GM12878 (cell line): ENCODE measurements at regions not wholly inside any gene's neighbourhood (a gene's known extent, or its start where the extent isn't known, plus 50 kb on each side); places are given as distances from the start of the nearest gene placed in this dataset.

Experiments
- ATAC-seq: fragments of 200-7000 bp; cut with Tn5 transposase; 3 replicates; pipeline ENCODE4 v1.9.1; 2020; ENCODE audit warnings: mild to moderate bottlenecking, moderate library complexity
- BruUV-seq: library from RNA; stranded (reverse); fragments of 400-500 nt; replicated peaks from 2 replicates; lab custom pipeline; 2021; lab: Mats Ljungman, UMichigan
- CTCF ChIA-PET: fragments of 300-600 bp; sonication (Branson Sonifier 250); formaldehyde crosslinking; extraction: SDS; loops from one replicate; lab custom pipeline; 2021; ENCODE audit warnings: inconsistent platforms; lab: Yijun Ruan, JAX
- POLR2A ChIA-PET: fragments of 350-600 bp; formaldehyde crosslinking; extraction: SDS; loops from one replicate; lab custom pipeline; 2021; ENCODE audit warnings: inconsistent platforms; lab: Charles Lee
- RAD21 ChIA-PET: fragments of 300-600 bp; sonication (Branson Sonifier 250); formaldehyde crosslinking; loops from one replicate; lab custom pipeline; 2023; ENCODE audit warnings: antibody characterized with exemption; ENCODE audit not compliant: unreplicated experiment; lab: Charles Lee
- SMC1A ChIA-PET: fragments of 300-600 bp; sonication (Branson Sonifier 250); formaldehyde crosslinking; loops from one replicate; lab custom pipeline; 2023; ENCODE audit not compliant: unreplicated experiment, uncharacterized antibody; lab: Charles Lee
- DNase-seq: peaks from one replicate; pipeline ENCODE4 v3.0.0-alpha.2; 2011; ENCODE audit warnings: low read depth, low spot score
- FAIRE-seq: peaks from 3 replicates; lab custom pipeline; 2011; peaks lifted over from hg19 to GRCh38; lab: Jason Lieb, UNC
- H2AFZ ChIP-seq: 2 replicates; pipeline ENCODE4 v1.6.0; 2011; ENCODE audit warnings: low read depth, low read length, control low read depth; ENCODE audit not compliant: control insufficient read depth
- H3K27ac ChIP-seq: 2 replicates; pipeline ENCODE4 v1.5.1; 2011; ENCODE audit warnings: control low read depth; ENCODE audit not compliant: control insufficient read depth, insufficient read depth
- H3K27me3 ChIP-seq, 2 experiments: replicated peaks in 1 of 2; 2 replicates each; pipeline versions ENCODE4 v1.6.0 to v1.6.1; 2011; ENCODE audit warnings: low read length in 1 of 2; ENCODE audit not compliant: control insufficient read depth in 2 of 2, insufficient read depth in 2 of 2
- H3K36me3 ChIP-seq, 2 experiments: 2 replicates each; pipeline ENCODE4 v1.5.1; 2011; ENCODE audit warnings: low read length in 1 of 2; ENCODE audit not compliant: control insufficient read depth in 2 of 2, insufficient read depth in 2 of 2
- H3K4me1 ChIP-seq: 2 replicates; pipeline ENCODE4 v1.6.1; 2011; ENCODE audit warnings: mild to moderate bottlenecking, low read length, moderate library complexity, mixed read lengths; ENCODE audit not compliant: control insufficient read depth, insufficient read depth
- H3K4me2 ChIP-seq: 2 replicates; pipeline ENCODE4 v1.6.0; 2011; ENCODE audit warnings: control low read depth; ENCODE audit not compliant: control insufficient read depth, insufficient read depth
- H3K4me3 ChIP-seq: fragments of 200-600 bp; sonication (generic); 2 replicates; pipeline ENCODE4 v1.5.1; 2016
- H3K79me2 ChIP-seq: 2 replicates; pipeline ENCODE4 v1.6.0; 2011; ENCODE audit warnings: low read length; ENCODE audit not compliant: control insufficient read depth, insufficient read depth
- H3K9ac ChIP-seq: 2 replicates; pipeline ENCODE4 v1.8.0; 2011; ENCODE audit warnings: low read length, control low read depth, mixed read lengths; ENCODE audit not compliant: control insufficient read depth, insufficient read depth
- H3K9me3 ChIP-seq: replicated peaks from 3 replicates; pipeline ENCODE4 v1.5.1; 2011; ENCODE audit warnings: mild to moderate bottlenecking, low read length; ENCODE audit not compliant: control insufficient read depth, insufficient read depth
- H4K20me1 ChIP-seq: 2 replicates; pipeline ENCODE4 v1.6.0; 2011; ENCODE audit not compliant: control insufficient read depth, insufficient read depth
- BMI1 ChIP-seq: fragments of 450-650 bp; IDR thresholded peaks from 2 replicates; pipeline ENCODE4 v1.6.1; 2016; ENCODE audit warnings: mild to moderate bottlenecking, moderate library complexity, borderline replicate concordance
- CHD1 ChIP-seq: IDR thresholded peaks from 2 replicates; pipeline ENCODE4 v1.6.1; 2012; ENCODE audit warnings: low read depth, low read length, improper control_type of control experiment
- ESRRA ChIP-seq: IDR thresholded peaks from 2 replicates; pipeline ENCODE4 v1.6.1; 2012; ENCODE audit warnings: mild to moderate bottlenecking, low read length, improper control_type of control experiment
- FOS ChIP-seq: IDR thresholded peaks from 3 replicates; pipeline ENCODE4 v1.6.1; 2011; ENCODE audit warnings: borderline replicate concordance; ENCODE audit not compliant: insufficient read length; ENCODE audit errors: extremely low read depth
- GATAD2B ChIP-seq: fragments of 450-650 bp; conservative IDR thresholded peaks from 2 replicates; pipeline ENCODE4 v1.6.1; 2017; ENCODE audit warnings: low read depth, mild to moderate bottlenecking, moderate library complexity
- HCFC1 ChIP-seq: fragments of 150-350 bp; IDR thresholded peaks from 2 replicates; pipeline ENCODE4 v1.6.1; 2014; ENCODE audit warnings: low read length
- HDAC6 ChIP-seq: fragments of 200-600 bp; sonication (generic); IDR thresholded peaks from one replicate; pipeline ENCODE4 v1.8.0; 2017; ENCODE audit warnings: antibody characterized with exemption; ENCODE audit not compliant: unreplicated experiment
- HDGF ChIP-seq: fragments of 450-650 bp; IDR thresholded peaks from 2 replicates; pipeline ENCODE4 v1.6.1; 2016; ENCODE audit warnings: antibody characterized with exemption
- NFYA ChIP-seq: IDR thresholded peaks from 2 replicates; pipeline ENCODE4 v1.6.1; 2011; ENCODE audit warnings: low read depth, mild to moderate bottlenecking, low read length, improper control_type of control experiment, borderline replicate concordance
- NFYB ChIP-seq: IDR thresholded peaks from 2 replicates; pipeline ENCODE4 v1.6.1; 2011; ENCODE audit warnings: low read depth, mild to moderate bottlenecking, low read length, improper control_type of control experiment, moderate library complexity; ENCODE audit not compliant: insufficient read depth
- SIN3A ChIP-seq: IDR thresholded peaks from 2 replicates; pipeline ENCODE4 v1.6.1; 2012; ENCODE audit warnings: low read depth, low read length, improper control_type of control experiment
- SUPT20H ChIP-seq: IDR thresholded peaks from 2 replicates; pipeline ENCODE4 v1.6.1; 2011; ENCODE audit warnings: low read depth, mild to moderate bottlenecking, low read length, moderate library complexity, borderline replicate concordance; ENCODE audit not compliant: control insufficient read depth
- TAF1 ChIP-seq: IDR thresholded peaks from 2 replicates; pipeline ENCODE4 v1.6.1; 2011; ENCODE audit warnings: mild to moderate bottlenecking, low read depth, low read length, borderline replicate concordance
- WGBS: methylation state at CpG from one replicate; pipeline ENCODE4 v1.1.6; 2016; ENCODE audit warnings: low lambda C conversion rate; ENCODE audit not compliant: insufficient replicate concordance, insufficient coverage; ENCODE audit errors: missing lambda C conversion rate; 5-methylcytosine and 5-hydroxymethylcytosine counted together
- in situ Hi-C: fragments of 300-500 bp; cut with MboI; formaldehyde crosslinking; loops from 9 replicates; pipeline ENCODE4 v1.14.3; 2018; ENCODE audit warnings: mixed read lengths
- intact Hi-C: fragments of 100-400 bp; cut with micrococcal nuclease; formaldehyde crosslinking; loops from one replicate; pipeline ENCODE4 v1.14.2; 2022; ENCODE audit not compliant: unreplicated experiment
- TF ChIP-seq, protein P1 (sequence below): IDR thresholded peaks from 2 replicates; pipeline ENCODE4 v1.6.1; 2012; ENCODE audit warnings: low read depth, low read length, improper control_type of control experiment
- TF ChIP-seq, protein P2 (sequence below): IDR thresholded peaks from 2 replicates; pipeline ENCODE4 v1.6.1; 2012; ENCODE audit warnings: low read length, inconsistent platforms
- TF ChIP-seq, protein P3 (sequence below): fragments of 450-650 bp; IDR thresholded peaks from 2 replicates; pipeline ENCODE4 v1.6.1; 2016; ENCODE audit warnings: mild to moderate bottlenecking, moderate library complexity, borderline replicate concordance
- TF ChIP-seq, protein P4 (sequence below): fragments of 150-350 bp; IDR thresholded peaks from 2 replicates; pipeline ENCODE4 v1.6.1; 2014; ENCODE audit warnings: mild to moderate bottlenecking, low read depth, low read length

DNA sequence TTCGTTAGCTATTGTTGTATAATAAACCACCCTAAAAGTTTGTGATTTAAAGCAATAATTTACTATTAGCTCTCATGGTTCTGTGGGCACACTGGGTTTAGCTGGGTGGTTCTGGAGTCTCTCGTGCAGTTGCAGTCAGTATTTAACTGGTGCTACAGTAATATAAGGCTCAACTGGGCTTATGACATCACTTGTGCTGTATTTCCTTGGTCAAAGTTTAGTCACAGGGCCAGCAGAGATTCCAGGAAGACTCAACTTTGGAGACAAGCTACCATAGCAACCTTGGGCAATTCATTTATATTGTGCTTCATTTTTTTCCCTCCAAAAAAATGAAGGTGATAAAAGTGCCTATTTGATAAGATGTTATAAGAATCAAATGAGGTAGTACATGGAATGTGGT is 204.2 kb upstream of the GUCY1A2 start:
- ChIA-PET RAD21 (no interaction called here), POLR2A (no interaction called here), SMC1A (interaction anchor here (0.5 kb wide), 1 partner anchor 500 kb away, joined by 3 read pairs; no protein-coding TSS in a partner anchor), CTCF (interaction anchor here (0.6 to 1.0 kb wide), 2 partner anchors 79 to 1254 kb away, joined by 3 read pairs; no protein-coding TSS in a partner anchor)
- BruUV-seq = no TSS peak
- WGBS = 16% methylated on average over 2 of the region's 2 CpGs
- Histone ChIP-seq H3K79me2 (no peaks in the 10 kb centered on the region), H2AFZ (no peak overlapping the region), H3K27ac (no peak overlapping the region), H3K4me1 (no peaks in the 10 kb centered on the region), H3K27me3 (no peaks in the 10 kb centered on the region; a peak in 1 of 4 replicates), H3K9ac (no peak overlapping the region), H3K9me3 (no peaks in the 10 kb centered on the region), H3K4me2 (no peak overlapping the region), H3K4me3 (no peak overlapping the region), H3K36me3 (no peaks in the 10 kb centered on the region), H4K20me1 (no peaks in the 10 kb centered on the region)
- no peak for DNase-seq
- in situ Hi-C loops (no loop called here), intact Hi-C loops (no loop called here)
- ATAC-seq = no peak
- no peak for FAIRE-seq
- TF ChIP-seq NFYA = no peak
- no peak for TF ChIP-seq GATAD2B
- no peak for TF ChIP-seq SUPT20H
- TF ChIP-seq HDGF = no peak
- no peak for TF ChIP-seq NFYB
- no peak for TF ChIP-seq ESRRA
- no peak for TF ChIP-seq SIN3A
- TF ChIP-seq, protein P1, sequence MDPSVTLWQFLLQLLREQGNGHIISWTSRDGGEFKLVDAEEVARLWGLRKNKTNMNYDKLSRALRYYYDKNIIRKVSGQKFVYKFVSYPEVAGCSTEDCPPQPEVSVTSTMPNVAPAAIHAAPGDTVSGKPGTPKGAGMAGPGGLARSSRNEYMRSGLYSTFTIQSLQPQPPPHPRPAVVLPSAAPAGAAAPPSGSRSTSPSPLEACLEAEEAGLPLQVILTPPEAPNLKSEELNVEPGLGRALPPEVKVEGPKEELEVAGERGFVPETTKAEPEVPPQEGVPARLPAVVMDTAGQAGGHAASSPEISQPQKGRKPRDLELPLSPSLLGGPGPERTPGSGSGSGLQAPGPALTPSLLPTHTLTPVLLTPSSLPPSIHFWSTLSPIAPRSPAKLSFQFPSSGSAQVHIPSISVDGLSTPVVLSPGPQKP = no peak
- TF ChIP-seq CHD1 = no peak
- TF ChIP-seq, protein P2, sequence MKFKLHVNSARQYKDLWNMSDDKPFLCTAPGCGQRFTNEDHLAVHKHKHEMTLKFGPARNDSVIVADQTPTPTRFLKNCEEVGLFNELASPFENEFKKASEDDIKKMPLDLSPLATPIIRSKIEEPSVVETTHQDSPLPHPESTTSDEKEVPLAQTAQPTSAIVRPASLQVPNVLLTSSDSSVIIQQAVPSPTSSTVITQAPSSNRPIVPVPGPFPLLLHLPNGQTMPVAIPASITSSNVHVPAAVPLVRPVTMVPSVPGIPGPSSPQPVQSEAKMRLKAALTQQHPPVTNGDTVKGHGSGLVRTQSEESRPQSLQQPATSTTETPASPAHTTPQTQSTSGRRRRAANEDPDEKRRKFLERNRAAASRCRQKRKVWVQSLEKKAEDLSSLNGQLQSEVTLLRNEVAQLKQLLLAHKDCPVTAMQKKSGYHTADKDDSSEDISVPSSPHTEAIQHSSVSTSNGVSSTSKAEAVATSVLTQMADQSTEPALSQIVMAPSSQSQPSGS = no peak
- no peak for TF ChIP-seq TAF1
- TF ChIP-seq HCFC1 = no peak
- TF ChIP-seq BMI1 = no peak
- TF ChIP-seq HDAC6 = no peak
- TF ChIP-seq, protein P3, sequence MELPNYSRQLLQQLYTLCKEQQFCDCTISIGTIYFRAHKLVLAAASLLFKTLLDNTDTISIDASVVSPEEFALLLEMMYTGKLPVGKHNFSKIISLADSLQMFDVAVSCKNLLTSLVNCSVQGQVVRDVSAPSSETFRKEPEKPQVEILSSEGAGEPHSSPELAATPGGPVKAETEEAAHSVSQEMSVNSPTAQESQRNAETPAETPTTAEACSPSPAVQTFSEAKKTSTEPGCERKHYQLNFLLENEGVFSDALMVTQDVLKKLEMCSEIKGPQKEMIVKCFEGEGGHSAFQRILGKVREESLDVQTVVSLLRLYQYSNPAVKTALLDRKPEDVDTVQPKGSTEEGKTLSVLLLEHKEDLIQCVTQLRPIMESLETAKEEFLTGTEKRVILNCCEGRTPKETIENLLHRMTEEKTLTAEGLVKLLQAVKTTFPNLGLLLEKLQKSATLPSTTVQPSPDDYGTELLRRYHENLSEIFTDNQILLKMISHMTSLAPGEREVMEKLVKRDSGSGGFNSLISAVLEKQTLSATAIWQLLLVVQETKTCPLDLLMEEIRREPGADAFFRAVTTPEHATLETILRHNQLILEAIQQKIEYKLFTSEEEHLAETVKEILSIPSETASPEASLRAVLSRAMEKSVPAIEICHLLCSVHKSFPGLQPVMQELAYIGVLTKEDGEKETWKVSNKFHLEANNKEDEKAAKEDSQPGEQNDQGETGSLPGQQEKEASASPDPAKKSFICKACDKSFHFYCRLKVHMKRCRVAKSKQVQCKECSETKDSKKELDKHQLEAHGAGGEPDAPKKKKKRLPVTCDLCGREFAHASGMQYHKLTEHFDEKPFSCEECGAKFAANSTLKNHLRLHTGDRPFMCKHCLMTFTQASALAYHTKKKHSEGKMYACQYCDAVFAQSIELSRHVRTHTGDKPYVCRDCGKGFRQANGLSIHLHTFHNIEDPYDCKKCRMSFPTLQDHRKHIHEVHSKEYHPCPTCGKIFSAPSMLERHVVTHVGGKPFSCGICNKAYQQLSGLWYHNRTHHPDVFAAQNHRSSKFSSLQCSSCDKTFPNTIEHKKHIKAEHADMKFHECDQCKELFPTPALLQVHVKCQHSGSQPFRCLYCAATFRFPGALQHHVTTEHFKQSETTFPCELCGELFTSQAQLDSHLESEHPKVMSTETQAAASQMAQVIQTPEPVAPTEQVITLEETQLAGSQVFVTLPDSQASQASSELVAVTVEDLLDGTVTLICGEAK = no peak
- no peak for TF ChIP-seq FOS
- TF ChIP-seq, protein P4, sequence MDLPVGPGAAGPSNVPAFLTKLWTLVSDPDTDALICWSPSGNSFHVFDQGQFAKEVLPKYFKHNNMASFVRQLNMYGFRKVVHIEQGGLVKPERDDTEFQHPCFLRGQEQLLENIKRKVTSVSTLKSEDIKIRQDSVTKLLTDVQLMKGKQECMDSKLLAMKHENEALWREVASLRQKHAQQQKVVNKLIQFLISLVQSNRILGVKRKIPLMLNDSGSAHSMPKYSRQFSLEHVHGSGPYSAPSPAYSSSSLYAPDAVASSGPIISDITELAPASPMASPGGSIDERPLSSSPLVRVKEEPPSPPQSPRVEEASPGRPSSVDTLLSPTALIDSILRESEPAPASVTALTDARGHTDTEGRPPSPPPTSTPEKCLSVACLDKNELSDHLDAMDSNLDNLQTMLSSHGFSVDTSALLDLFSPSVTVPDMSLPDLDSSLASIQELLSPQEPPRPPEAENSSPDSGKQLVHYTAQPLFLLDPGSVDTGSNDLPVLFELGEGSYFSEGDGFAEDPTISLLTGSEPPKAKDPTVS = no peak
